Duodenal mucosa (tissue), 2 donors: ENCODE measurements at regions not wholly inside any gene's neighbourhood (a gene's known extent, or its start where the extent isn't known, plus 50 kb on each side); places are given as distances from the start of the nearest gene placed in this dataset.

ENCODE experiments used
- H3K27ac ChIP-seq: one replicate; pipeline ENCODE4 v1.7.0; 2013; ENCODE audit warnings: low read depth, low read length
- H3K27me3 ChIP-seq, 2 donors: one replicate each; pipeline ENCODE4 v1.7.0; 2013; ENCODE audit warnings: low read length in 2 of 2, control low read depth in 1 of 2; ENCODE audit not compliant: insufficient read depth in 2 of 2, control insufficient read depth in 1 of 2
- H3K36me3 ChIP-seq, 2 donors: one replicate each; pipeline ENCODE4 v1.7.0; 2013; ENCODE audit warnings: low read length in 2 of 2, control low read depth in 1 of 2; ENCODE audit not compliant: insufficient read depth in 2 of 2, control insufficient read depth in 1 of 2
- H3K4me1 ChIP-seq, 2 donors: one replicate each; pipeline ENCODE4 v1.7.0; 2013; ENCODE audit warnings: low read length in 2 of 2, control low read depth in 1 of 2; ENCODE audit not compliant: insufficient read depth in 2 of 2, control insufficient read depth in 1 of 2
- H3K4me3 ChIP-seq, 2 donors: one replicate each; pipeline ENCODE4 v1.7.0; 2013; ENCODE audit warnings: low read length in 2 of 2, low read depth in 1 of 2
- H3K9ac ChIP-seq, 2 donors: one replicate each; pipeline ENCODE4 v1.7.0; 2013; ENCODE audit warnings: low read length in 2 of 2, low read depth in 1 of 2
- H3K9me3 ChIP-seq, 2 donors: one replicate each; pipeline ENCODE4 v1.7.0; 2013; ENCODE audit warnings: low read length in 2 of 2, control low read depth in 1 of 2; ENCODE audit not compliant: control insufficient read depth in 1 of 2

- Histone ChIP-seq H3K4me1 (no peaks in the 10 kb centered on the region), H3K27ac (no peak overlapping the region), H3K9me3 (no peaks in the 10 kb centered on the region)
Measured at GRCh38 chr15:98174841-98175240, 214.3 kb downstream of the ARRDC4 start.

GRCh38 chr15:98177966-98178592 lies 217.6 kb downstream of the ARRDC4 start:
- Histone ChIP-seq H3K27ac (no peak overlapping the region), H3K9ac (no peak overlapping the region), H3K27me3 (peaks cover 0 to 14% of the 10 kb centered on the region in 2 donors), H3K4me3 (no peak overlapping the region), H3K4me1 (no peaks in the 10 kb centered on the region), H3K9me3 (no peaks in the 10 kb centered on the region), H3K36me3 (no peaks in the 10 kb centered on the region)

More at GRCh38 chr15:98174841-98175240, 214.3 kb downstream of the ARRDC4 start:
- no peaks in the 10 kb centered on the region for H3K36me3 ChIP-seq
- no peak overlapping the region for H3K9ac ChIP-seq
- peaks cover 0 to 11% of the 10 kb centered on the region in 2 donors for H3K27me3 ChIP-seq
- no peak overlapping the region for H3K4me3 ChIP-seq

GRCh38 chr15:98178861-98179260 lies 218.4 kb downstream of the ARRDC4 start:
- Histone ChIP-seq H3K9ac (no peak overlapping the region), H3K4me1 (no peaks in the 10 kb centered on the region), H3K27ac (no peak overlapping the region), H3K27me3 (peaks cover 0 to 14% of the 10 kb centered on the region in 2 donors), H3K36me3 (no peaks in the 10 kb centered on the region), H3K4me3 (no peak overlapping the region), H3K9me3 (no peaks in the 10 kb centered on the region)

GRCh38 chr15:98187549-98187948 lies 227.0 kb downstream of the ARRDC4 start:
- H3K36me3 ChIP-seq: no peaks in the 10 kb centered on the region
- no peak overlapping the region for H3K27ac ChIP-seq
- no peaks in the 10 kb centered on the region for H3K9me3 ChIP-seq
- H3K4me1 ChIP-seq: no peaks in the 10 kb centered on the region
- H3K9ac ChIP-seq: no peak overlapping the region
- no peaks in the 10 kb centered on the region for H3K27me3 ChIP-seq
- no peak overlapping the region for H3K4me3 ChIP-seq

- H3K27me3 ChIP-seq: no peaks in the 10 kb centered on the region
- H3K36me3 ChIP-seq: no peaks in the 10 kb centered on the region
Measured at GRCh38 chr15:98190914-98191313, 230.4 kb downstream of the ARRDC4 start.

GRCh38 chr15:98195796-98196195 lies 235.3 kb downstream of the ARRDC4 start:
- no peak overlapping the region for H3K9ac ChIP-seq
- no peaks in the 10 kb centered on the region for H3K27me3 ChIP-seq
- no peak overlapping the region for H3K4me3 ChIP-seq
- H3K27ac ChIP-seq: no peak overlapping the region
- no peaks in the 10 kb centered on the region for H3K4me1 ChIP-seq
- H3K36me3 ChIP-seq: no peaks in the 10 kb centered on the region
- no peaks in the 10 kb centered on the region for H3K9me3 ChIP-seq

More at GRCh38 chr15:98190914-98191313, 230.4 kb downstream of the ARRDC4 start:
- H3K4me3 ChIP-seq: no peak overlapping the region
- no peaks in the 10 kb centered on the region for H3K9me3 ChIP-seq
- no peak overlapping the region for H3K9ac ChIP-seq
- no peaks in the 10 kb centered on the region for H3K4me1 ChIP-seq
- no peak overlapping the region for H3K27ac ChIP-seq

GRCh38 chr15:98196371-98196770 lies 235.9 kb downstream of the ARRDC4 start:
- no peaks in the 10 kb centered on the region for H3K36me3 ChIP-seq
- no peak overlapping the region for H3K4me3 ChIP-seq
- H3K27ac ChIP-seq: no peak overlapping the region
- no peaks in the 10 kb centered on the region for H3K4me1 ChIP-seq
- H3K9me3 ChIP-seq: no peaks in the 10 kb centered on the region
- no peaks in the 10 kb centered on the region for H3K27me3 ChIP-seq
- H3K9ac ChIP-seq: no peak overlapping the region

- H3K9me3 ChIP-seq: no peaks in the 10 kb centered on the region
- no peaks in the 10 kb centered on the region for H3K4me1 ChIP-seq
- H3K27me3 ChIP-seq: no peaks in the 10 kb centered on the region
- H3K27ac ChIP-seq: no peak overlapping the region
- no peak overlapping the region for H3K9ac ChIP-seq
- H3K36me3 ChIP-seq: no peaks in the 10 kb centered on the region
- no peak overlapping the region for H3K4me3 ChIP-seq
Measured at GRCh38 chr15:98202256-98202655, 241.8 kb downstream of the ARRDC4 start.

GRCh38 chr15:98203872-98204660 lies 243.6 kb downstream of the ARRDC4 start:
- H3K27me3 ChIP-seq: no peaks in the 10 kb centered on the region
- no peak overlapping the region for H3K9ac ChIP-seq
- H3K9me3 ChIP-seq: no peaks in the 10 kb centered on the region
- no peak overlapping the region for H3K4me3 ChIP-seq
- no peaks in the 10 kb centered on the region for H3K36me3 ChIP-seq
- no peaks in the 10 kb centered on the region for H3K4me1 ChIP-seq
- no peak overlapping the region for H3K27ac ChIP-seq

GRCh38 chr15:98207928-98208327 lies 247.4 kb downstream of the ARRDC4 start:
- Histone ChIP-seq H3K9me3 (no peaks in the 10 kb centered on the region), H3K36me3 (no peaks in the 10 kb centered on the region), H3K4me1 (no peaks in the 10 kb centered on the region), H3K27me3 (no peaks in the 10 kb centered on the region), H3K27ac (no peak overlapping the region), H3K9ac (no peak overlapping the region), H3K4me3 (no peak overlapping the region)
